PC-3 (cell line): ENCODE measurements at regions not wholly inside any gene's neighbourhood (a gene's known extent, or its start where the extent isn't known, plus 50 kb on each side); places are given as distances from the start of the nearest gene placed in this dataset.

ENCODE experiments used
- ATAC-seq: fragments of 200-7000 bp; cut with Tn5 transposase; 2 replicates; pipeline ENCODE4 v1.9.1; 2020; ENCODE audit warnings: mild to moderate bottlenecking, moderate library complexity
- BruUV-seq: library from RNA; stranded (reverse); fragments of 400-500 nt; replicated peaks from 2 replicates; lab custom pipeline; 2021; lab: Mats Ljungman, UMichigan
- CTCF ChIA-PET: fragments of 300-600 bp; sonication (Branson Sonifier 250); formaldehyde crosslinking; loops from one replicate; lab custom pipeline; 2022; ENCODE audit warnings: antibody characterized with exemption; lab: Charles Lee
- POLR2A ChIA-PET: fragments of 300-600 bp; sonication (Branson Sonifier 250); formaldehyde crosslinking; loops from one replicate; lab custom pipeline; 2022; ENCODE audit warnings: antibody characterized with exemption; ENCODE audit not compliant: unreplicated experiment; lab: Charles Lee
- DNase-seq: peaks from one replicate; pipeline ENCODE4 v3.0.0-alpha.2; 2015
- H2AFZ ChIP-seq: fragments of 300-600 bp; sonication (generic); 2 replicates; pipeline ENCODE4 v1.6.0; 2016; ENCODE audit warnings: antibody characterized with exemption, low read length
- H3F3A ChIP-seq: fragments of 300-600 bp; sonication (generic); one replicate; pipeline ENCODE4 v1.6.0; 2017; ENCODE audit warnings: antibody characterized with exemption, low read length, control low read depth, mild to moderate bottlenecking; ENCODE audit not compliant: unreplicated experiment
- H3K27ac ChIP-seq: fragments of 300-600 bp; sonication (generic); 2 replicates; pipeline ENCODE4 v1.5.1; 2016; ENCODE audit warnings: mild to moderate bottlenecking, low read length
- H3K27me3 ChIP-seq: fragments of 300-600 bp; sonication (generic); 2 replicates; pipeline ENCODE4 v1.6.1; 2016; ENCODE audit warnings: low read length, mixed read lengths
- H3K36me3 ChIP-seq: fragments of 300-600 bp; sonication (generic); 2 replicates; pipeline ENCODE4 v1.6.1; 2016; ENCODE audit warnings: low read depth, mixed run types, low read length, mixed read lengths
- H3K4me1 ChIP-seq: fragments of 300-600 bp; sonication (generic); 2 replicates; pipeline ENCODE4 v1.5.1; 2016; ENCODE audit warnings: low read length; ENCODE audit not compliant: insufficient read depth
- H3K4me2 ChIP-seq: fragments of 300-600 bp; sonication (generic); 2 replicates; pipeline ENCODE4 v1.6.0; 2016; ENCODE audit warnings: low read length
- H3K4me3 ChIP-seq: fragments of 300-600 bp; sonication (generic); 2 replicates; pipeline ENCODE4 v1.5.1; 2016; ENCODE audit warnings: mild to moderate bottlenecking, low read length, mixed read lengths
- H3K79me2 ChIP-seq: fragments of 300-600 bp; sonication (generic); 2 replicates; pipeline ENCODE4 v1.6.1; 2017; ENCODE audit warnings: low read length, mixed read lengths
- H3K9ac ChIP-seq: fragments of 300-600 bp; sonication (generic); 2 replicates; pipeline ENCODE4 v1.6.0; 2016; ENCODE audit warnings: mild to moderate bottlenecking, low read length
- H3K9me2 ChIP-seq: fragments of 300-600 bp; sonication (generic); replicated peaks from 2 replicates; pipeline ENCODE4 v1.6.1; 2016; ENCODE audit warnings: mixed run types, low read length, mixed read lengths
- H3K9me3 ChIP-seq: fragments of 300-600 bp; sonication (generic); 2 replicates; pipeline ENCODE4 v1.6.1; 2016; ENCODE audit warnings: low read length, mixed read lengths
- H4K20me1 ChIP-seq: fragments of 300-600 bp; sonication (generic); 2 replicates; pipeline ENCODE4 v1.6.1; 2016; ENCODE audit warnings: low read length, mixed read lengths
- CTCF ChIP-seq: fragments of 300-600 bp; sonication (generic); conservative IDR thresholded peaks from 2 replicates; pipeline ENCODE4 v1.5.1; 2017; ENCODE audit warnings: antibody characterized with exemption, low read depth, mild to moderate bottlenecking, low read length
- EZH2 ChIP-seq: fragments of 300-600 bp; sonication (generic); IDR thresholded peaks from one replicate; pipeline ENCODE4 v1.6.1; 2017; ENCODE audit warnings: antibody characterized with exemption, mild to moderate bottlenecking, low read length; ENCODE audit not compliant: unreplicated experiment
- EZH2phosphoT487 ChIP-seq: fragments of 300-600 bp; sonication (generic); IDR thresholded peaks from 2 replicates; pipeline ENCODE4 v1.6.1; 2018; ENCODE audit warnings: mild to moderate bottlenecking, antibody characterized with exemption, low read length, borderline replicate concordance
- intact Hi-C: fragments of 100-400 bp; cut with micrococcal nuclease; formaldehyde crosslinking; loops from 2 replicates; pipeline ENCODE4 v1.9.0; 2023

- DNase-seq (no peak), ATAC-seq (no peak)
- Histone ChIP-seq H3F3A (no peaks in the 10 kb centered on the region), H3K79me2 (no peaks in the 10 kb centered on the region), H4K20me1 (no peaks in the 10 kb centered on the region), H3K9ac (no peak overlapping the region), H3K9me3 (no peaks in the 10 kb centered on the region), H3K36me3 (no peaks in the 10 kb centered on the region), H3K27ac (no peak overlapping the region), H3K4me3 (no peak overlapping the region), H3K9me2 (no peaks in the 10 kb centered on the region), H2AFZ (no peak overlapping the region), H3K27me3 (no peaks in the 10 kb centered on the region), H3K4me1 (no peaks in the 10 kb centered on the region), H3K4me2 (no peak overlapping the region)
- POLR2A ChIA-PET, result no interaction called here
- intact Hi-C loops, result no loop called here
- TF ChIP-seq EZH2phosphoT487 (no peak), CTCF (no peak), EZH2 (no peak)
- CTCF ChIA-PET, result no interaction called here
- BruUV-seq, result no TSS peak
Observed at GRCh38 chr18:63062246-63062645, 257.3 kb downstream of the BCL2 start.

- Histone ChIP-seq H3K27ac (no peak overlapping the region), H3K9ac (no peak overlapping the region), H3K4me2 (no peak overlapping the region), H3K4me3 (no peak overlapping the region), H3K4me1 (no peaks in the 10 kb centered on the region), H3K27me3 (no peaks in the 10 kb centered on the region), H2AFZ (no peak overlapping the region), H3K36me3 (no peaks in the 10 kb centered on the region), H3F3A (no peaks in the 10 kb centered on the region), H3K9me3 (no peaks in the 10 kb centered on the region), H3K9me2 (no peaks in the 10 kb centered on the region), H3K79me2 (no peaks in the 10 kb centered on the region), H4K20me1 (no peaks in the 10 kb centered on the region)
- TF ChIP-seq EZH2 (no peak), EZH2phosphoT487 (no peak), CTCF (no peak)
- DNase-seq, result no peak
- POLR2A ChIA-PET, result no interaction called here
- no TSS peak for BruUV-seq
- intact Hi-C loops, result no loop called here
- ATAC-seq, result no peak
- CTCF ChIA-PET, result no interaction called here
Observed at GRCh38 chr18:63061303-63061702, 258.3 kb downstream of the BCL2 start.

- DNase-seq (no peak), ATAC-seq (no peak; the same call in 1 of the 2 replicates)
- TF ChIP-seq CTCF, result no peak
- no peak for TF ChIP-seq EZH2
- no peak for TF ChIP-seq EZH2phosphoT487
- Histone ChIP-seq H3K36me3 (no peaks in the 10 kb centered on the region), H3K9me3 (no peaks in the 10 kb centered on the region), H3K4me1 (no peaks in the 10 kb centered on the region), H4K20me1 (no peaks in the 10 kb centered on the region), H3K9me2 (no peaks in the 10 kb centered on the region), H3K4me3 (no peak overlapping the region), H2AFZ (no peak overlapping the region), H3F3A (no peaks in the 10 kb centered on the region), H3K4me2 (no peak overlapping the region), H3K27ac (no peak overlapping the region), H3K9ac (no peak overlapping the region), H3K27me3 (peaks cover 9% of the 10 kb centered on the region; the same call in 1 of the 2 replicates), H3K79me2 (no peaks in the 10 kb centered on the region)
- intact Hi-C loops, result no loop called here
- no TSS peak for BruUV-seq
- ChIA-PET POLR2A (no interaction called here), CTCF (no interaction called here)
Observed at GRCh38 chr18:63058521-63058920, 261.0 kb downstream of the BCL2 start.
